Stimulated activated CD4-positive, alpha-beta T cell treated with anti-CD3 and anti-CD28 coated beads, Interleukin-2, amount 100 ng/mL, for 4 hours (primary cell): ENCODE measurements at regions not wholly inside any gene's neighbourhood (a gene's known extent, or its start where the extent isn't known, plus 50 kb on each side); places are given as distances from the start of the nearest gene placed in this dataset.
"Not testable (repeated sequence)": the region's sequence is repeated elsewhere in the genome, so short reads cannot be mapped to it uniquely, and the experiment has no call there.

Experiments
- DNase-seq: peaks from one replicate; pipeline ENCODE4 v3.0.0-alpha.2; 2020; ENCODE audit warnings: low read depth

GRCh38 chr6:164826831-164827468 lies 482.5 kb downstream of the C6orf118 start:
- DNase-seq, result no peak

- DNase-seq, result no peak
Observed at GRCh38 chr6:164825386-164825785, 484.0 kb downstream of the C6orf118 start.

GRCh38 chr6:164817662-164818061 lies 491.7 kb downstream of the C6orf118 start:
- DNase-seq, result no peak

GRCh38 chr6:164812706-164813105 lies 496.7 kb downstream of the C6orf118 start:
- DNase-seq, result no peak

DNA sequence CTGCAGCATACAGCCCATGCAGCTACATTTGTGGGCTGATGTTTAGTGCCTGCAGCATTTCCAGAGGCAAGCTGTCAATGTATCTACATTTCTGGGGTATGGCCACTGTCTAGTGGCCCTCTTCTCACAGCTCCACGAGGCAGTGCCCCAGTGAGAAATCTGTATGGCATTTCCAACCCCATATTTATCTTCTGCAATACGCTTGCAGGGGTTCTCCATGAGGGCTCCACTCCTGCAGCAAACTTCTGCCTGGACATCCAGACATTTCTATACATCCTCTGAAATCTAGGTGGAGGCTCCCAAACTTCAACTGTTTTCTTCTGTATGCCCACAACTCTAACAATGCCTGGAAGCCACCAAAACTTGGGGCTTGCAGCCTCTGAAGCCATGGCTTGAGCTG lies 502.3 kb downstream of the C6orf118 start:
- no peak for DNase-seq

DNA sequence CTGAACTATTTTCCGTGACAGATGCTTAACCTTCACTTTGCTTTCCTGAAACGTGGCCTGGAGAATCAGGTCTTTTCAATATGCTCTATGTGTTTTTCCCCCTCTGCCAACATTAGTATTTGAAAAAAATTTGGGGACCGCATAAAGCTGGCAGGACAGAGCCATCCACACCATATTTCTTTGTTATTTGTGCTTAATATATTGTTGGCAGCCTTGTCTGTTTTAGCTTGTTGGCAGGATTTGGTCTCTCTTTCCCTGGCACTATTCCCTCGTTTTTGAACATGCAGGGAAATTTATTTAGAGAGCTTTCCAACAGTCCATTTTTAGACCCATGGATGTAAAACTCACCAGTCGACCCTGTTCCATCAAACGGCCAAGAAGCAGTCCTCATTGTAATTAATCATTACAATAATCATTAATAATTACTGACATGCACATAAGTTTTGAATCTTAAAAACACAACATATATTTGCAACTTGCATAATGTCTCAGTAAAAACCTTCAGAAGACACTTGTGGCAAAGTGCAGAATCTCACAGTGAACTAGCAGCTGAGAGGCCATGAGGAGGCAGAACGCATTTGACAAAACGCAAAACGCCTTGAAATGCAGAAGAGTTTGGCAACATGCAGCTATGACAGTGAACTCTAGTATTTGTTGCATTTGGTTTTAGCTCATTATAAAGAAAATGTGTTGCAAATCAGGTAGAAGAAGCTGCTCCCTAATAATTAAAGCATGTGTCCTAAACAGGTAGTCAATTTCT lies 514.2 kb downstream of the C6orf118 start:
- DNase-seq, result no peak

GRCh38 chr6:164792666-164793065 lies 516.7 kb downstream of the C6orf118 start:
- DNase-seq, result no peak

- no peak for DNase-seq
Observed at GRCh38 chr6:164791498-164791897, 517.9 kb downstream of the C6orf118 start.

- no peak for DNase-seq
Observed at GRCh38 chr6:164763788-164764187, 545.6 kb downstream of the C6orf118 start.

- no peak for DNase-seq
Observed at GRCh38 chr6:164757451-164757850, 552.0 kb downstream of the C6orf118 start.

- no peak for DNase-seq
Observed at GRCh38 chr6:164756723-164757122, 552.7 kb downstream of the C6orf118 start.

DNA sequence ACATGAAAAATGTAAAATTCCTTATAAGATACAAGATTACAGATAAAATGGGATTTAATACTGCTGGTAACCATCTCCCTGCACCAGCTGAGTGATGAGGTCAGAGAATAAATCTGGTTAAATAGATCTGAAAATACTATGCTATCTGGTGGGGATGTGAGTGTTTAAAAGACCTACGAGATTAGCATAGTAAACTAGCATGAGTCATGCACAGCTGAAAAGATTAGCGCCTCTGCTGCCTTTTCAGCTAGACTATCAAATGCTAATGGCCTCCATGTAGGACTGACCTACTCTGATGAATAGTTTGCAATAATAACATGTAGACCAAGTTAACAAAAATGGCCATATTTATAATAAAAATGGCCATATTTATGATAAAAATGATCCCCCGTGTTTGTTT lies 553.3 kb downstream of the C6orf118 start:
- DNase-seq, result no peak

DNA sequence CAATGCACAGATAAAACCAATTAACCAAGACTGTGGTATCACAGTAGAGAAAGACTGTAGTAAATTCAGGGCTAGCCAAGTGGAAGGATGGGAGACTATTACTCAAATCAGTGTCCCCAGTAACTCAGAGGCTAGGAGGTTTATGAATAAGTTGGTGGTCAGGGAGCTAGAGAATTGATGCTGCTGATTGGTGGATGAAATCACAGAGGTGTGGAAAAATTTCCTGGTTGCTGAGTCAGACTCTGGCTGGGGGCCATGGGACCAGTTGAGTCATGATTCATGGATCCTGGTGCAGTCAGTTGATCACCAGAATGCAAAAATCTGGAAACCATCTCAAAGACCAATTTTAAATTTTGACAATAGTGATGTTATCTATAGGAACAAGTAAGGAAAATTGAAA lies 555.9 kb downstream of the C6orf118 start:
- no peak for DNase-seq

DNA sequence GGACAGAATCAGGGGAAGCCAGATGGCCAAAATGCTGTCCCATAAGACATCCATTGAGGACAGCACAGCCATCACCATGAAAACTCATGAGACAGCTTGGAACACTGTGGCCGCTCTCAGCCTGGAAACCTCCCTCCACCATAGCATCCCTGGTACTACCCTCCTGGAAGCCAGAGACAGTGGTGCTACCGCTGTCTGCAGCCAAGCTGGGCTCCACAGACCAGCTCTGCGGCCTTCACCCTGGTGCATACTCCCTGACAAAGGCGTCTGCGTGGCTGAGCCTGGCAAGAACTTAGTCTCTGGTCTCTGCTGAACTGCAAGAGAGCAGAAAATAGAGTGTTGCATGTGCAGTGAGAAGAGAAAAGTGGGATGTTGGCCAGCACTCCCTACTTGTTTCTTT lies 558.0 kb downstream of the C6orf118 start:
- DNase-seq, result no peak

- DNase-seq, result no peak
Observed at GRCh38 chr6:164750128-164750527, 559.3 kb downstream of the C6orf118 start.

DNA sequence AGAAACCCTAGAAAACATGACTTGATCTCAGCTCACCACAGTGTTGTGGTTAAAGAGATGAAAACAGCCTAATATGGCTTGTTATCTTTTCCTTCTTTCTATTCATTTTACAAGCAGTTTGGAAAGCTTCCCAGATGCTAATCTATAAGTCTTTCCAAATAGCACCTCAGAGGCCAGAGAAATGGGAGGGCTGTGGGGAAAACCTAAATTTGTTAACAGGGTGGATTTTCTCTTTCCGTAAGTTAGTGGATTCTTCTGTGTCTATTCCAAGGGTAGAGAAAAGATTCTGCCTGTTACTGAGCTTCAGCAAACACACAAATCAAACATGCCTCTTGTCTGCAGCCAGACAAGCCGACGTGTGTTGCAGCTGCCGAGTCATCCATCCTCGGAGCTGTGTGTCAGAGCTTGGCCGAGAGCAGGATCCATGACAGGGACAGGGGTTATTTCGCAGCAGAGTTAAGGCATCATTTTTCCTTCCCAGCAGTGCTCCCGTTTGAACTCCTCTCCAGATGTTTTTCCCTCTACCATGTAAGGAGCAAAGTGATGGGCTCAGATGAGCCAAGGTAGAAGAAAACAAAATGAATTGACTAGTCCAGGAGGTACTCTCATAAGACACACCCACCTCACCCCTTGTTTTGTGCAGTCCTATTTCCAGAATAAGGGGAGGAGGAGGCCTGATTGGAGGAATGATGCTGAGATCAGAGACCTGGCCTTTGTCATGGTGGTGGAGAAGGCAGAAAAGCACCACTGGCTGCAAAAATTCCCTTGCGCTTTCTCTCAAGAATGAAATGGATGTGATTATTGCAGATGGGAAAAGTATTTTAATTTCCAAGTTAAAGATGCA lies 560.0 kb downstream of the C6orf118 start:
- DNase-seq, result no peak

DNA sequence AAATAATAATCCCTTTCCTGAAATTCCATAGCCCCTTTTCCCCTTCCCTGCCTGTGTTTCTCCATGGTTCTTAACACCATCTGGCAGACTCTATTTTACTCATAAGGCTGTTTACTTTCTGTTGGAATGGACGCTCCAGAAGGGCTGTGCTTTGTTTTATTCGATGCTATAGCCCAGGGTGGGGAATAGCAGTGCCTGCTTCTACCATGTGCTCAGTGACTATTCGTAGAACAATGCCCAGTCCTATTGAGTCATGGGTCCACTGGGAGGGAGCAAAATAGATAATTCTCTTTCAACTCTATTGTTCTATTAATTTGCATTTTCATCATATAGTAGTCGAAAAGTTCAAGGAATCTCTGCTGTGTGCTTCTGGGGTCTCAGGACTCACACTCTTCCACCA lies 565.1 kb downstream of the C6orf118 start:
- no peak for DNase-seq

DNA sequence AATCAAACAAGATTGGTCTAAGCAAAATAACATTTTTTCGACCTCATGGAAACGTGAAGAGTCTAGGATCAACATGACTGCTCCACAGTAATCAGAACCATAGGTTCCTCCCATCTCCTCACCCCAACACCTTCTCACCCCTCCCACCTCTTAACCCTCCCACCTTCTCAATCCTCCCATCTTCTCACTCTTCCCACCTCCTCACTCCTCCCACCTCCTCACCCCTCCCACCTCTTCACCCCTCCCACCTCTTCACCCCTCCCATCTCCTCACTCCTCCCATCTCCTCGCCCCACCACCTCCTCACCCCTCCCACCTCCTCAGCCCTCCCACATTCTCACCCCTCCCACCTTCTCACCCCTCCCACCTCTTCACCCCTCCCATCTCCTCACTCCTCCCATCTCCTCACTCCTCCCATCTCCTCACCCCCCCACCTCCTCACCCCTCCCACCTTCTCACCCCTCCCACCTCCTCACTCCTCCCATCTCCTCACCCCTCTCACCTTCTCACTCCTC lies 567.4 kb downstream of the C6orf118 start:
- no peak for DNase-seq

GRCh38 chr6:164736090-164736489 lies 573.3 kb downstream of the C6orf118 start:
- DNase-seq, result not testable (repeated sequence)

DNA sequence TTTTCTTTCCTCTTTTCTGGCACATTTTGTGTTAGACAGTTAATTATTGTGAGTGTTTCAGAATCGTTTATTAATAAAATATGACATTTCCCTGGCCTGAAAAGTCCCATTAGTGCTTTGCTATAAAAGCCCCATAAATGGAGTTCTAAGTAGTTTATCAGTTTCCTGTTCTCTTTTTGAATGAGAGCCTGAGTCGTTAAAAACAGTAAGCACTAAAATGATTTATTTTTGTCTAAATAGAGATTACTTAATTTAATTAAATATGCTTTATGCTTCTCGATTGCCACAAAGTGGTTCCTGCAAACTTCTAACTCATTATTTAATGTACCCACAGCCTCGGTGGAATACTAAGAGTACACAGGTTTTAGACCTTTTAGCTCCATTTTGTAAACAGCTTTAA lies 577.9 kb downstream of the C6orf118 start:
- DNase-seq, result no peak

- DNase-seq, result no peak
Observed at GRCh38 chr6:164721460-164721859, 587.9 kb downstream of the C6orf118 start.

- no peak for DNase-seq
Observed at GRCh38 chr6:164700497-164700896, 608.9 kb downstream of the C6orf118 start.

GRCh38 chr6:164695896-164696295 lies 613.5 kb downstream of the C6orf118 start:
- no peak for DNase-seq
